Neural crest cell (in vitro differentiated cells): ENCODE measurements at regions not wholly inside any gene's neighbourhood (a gene's known extent, or its start where the extent isn't known, plus 50 kb on each side); places are given as distances from the start of the nearest gene placed in this dataset.

Experiments
- DNase-seq: peaks from one replicate; pipeline ENCODE4 v3.0.0; 2021; ENCODE audit warnings: low read depth, mixed read lengths, low spot score
- H3K27ac Mint-ChIP-seq: one replicate; pipeline ENCODE4 v1.8.0; 2021; ENCODE audit warnings: mild to moderate bottlenecking, mixed read lengths; ENCODE audit not compliant: unreplicated experiment
- H3K27me3 Mint-ChIP-seq: 2 replicates; pipeline ENCODE4 v1.8.0; 2021; ENCODE audit warnings: low read depth, mild to moderate bottlenecking, mixed read lengths
- H3K36me3 Mint-ChIP-seq: 2 replicates; pipeline ENCODE4 v1.8.0; 2021; ENCODE audit warnings: low read depth, mild to moderate bottlenecking, mixed read lengths
- H3K4me1 Mint-ChIP-seq: 2 replicates; pipeline ENCODE4 v1.8.0; 2021; ENCODE audit warnings: mixed read lengths
- H3K4me3 Mint-ChIP-seq: one replicate; pipeline ENCODE4 v1.8.0; 2021; ENCODE audit warnings: mild to moderate bottlenecking, mixed read lengths
- H3K9me3 Mint-ChIP-seq: 2 replicates; pipeline ENCODE4 v1.8.0; 2021; ENCODE audit warnings: mixed read lengths
- CTCF ChIP-seq: fragments of 200-600 bp; sonication (generic); conservative IDR thresholded peaks from 2 replicates; pipeline ENCODE4 v1.5.0; 2021; ENCODE audit warnings: antibody characterized with exemption, mild to moderate bottlenecking

DNA sequence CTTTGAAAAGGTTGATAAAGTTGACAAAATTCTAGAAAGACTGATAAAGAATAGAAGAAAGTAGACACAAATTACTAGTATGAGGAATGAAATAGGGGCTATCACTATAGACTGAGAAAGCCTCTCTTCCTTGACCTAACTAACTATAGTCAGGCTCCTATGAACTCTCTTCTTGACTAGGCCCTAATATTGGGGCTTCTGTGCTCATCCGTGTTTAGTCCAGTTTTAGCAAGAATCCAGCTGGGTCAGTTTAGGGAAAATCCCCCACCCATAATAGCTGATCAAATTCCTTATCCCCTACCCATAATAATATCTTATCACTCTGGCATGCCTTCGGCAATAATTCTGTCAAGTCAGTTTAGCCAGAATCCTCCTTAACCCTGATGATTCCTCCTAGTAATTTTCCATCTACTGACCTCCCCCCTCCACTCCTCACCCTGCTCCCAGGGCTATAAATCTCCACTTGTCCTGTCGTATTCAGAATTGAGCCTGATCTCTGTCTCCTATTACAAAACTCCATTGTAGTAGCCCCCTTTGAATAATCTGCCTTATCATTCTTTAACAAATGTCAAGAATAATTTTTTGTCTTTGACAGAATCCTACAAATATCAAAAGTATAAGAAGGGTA, 138.1 kb downstream of the TFAP2A start:
- Mint-ChIP-seq H3K9me3 (peaks cover 14% of the 10 kb centered on the region), H3K27me3 (no peaks in the 10 kb centered on the region)
- TF ChIP-seq CTCF = no peak

GRCh38 chr6:10276106-10276505, 138.8 kb downstream of the TFAP2A start:
- Mint-ChIP-seq H3K4me1 (peaks cover 64% of the 10 kb centered on the region), H3K36me3 (peaks cover 15% of the 10 kb centered on the region), H3K27ac (peak overlapping the region; percentile 36), H3K9me3 (peaks cover 14% of the 10 kb centered on the region), H3K27me3 (no peaks in the 10 kb centered on the region), H3K4me3 (no peak overlapping the region)
- no peak for TF ChIP-seq CTCF
- DNase-seq = no peak

More for the DNA sequence above, 138.1 kb downstream of the TFAP2A start:
- H3K4me1 Mint-ChIP-seq = peaks cover 57% of the 10 kb centered on the region
- no peak for DNase-seq
- H3K27ac Mint-ChIP-seq = peak overlapping the region; percentile 63
- peaks cover 17% of the 10 kb centered on the region for H3K36me3 Mint-ChIP-seq
- peak overlapping the region; percentile 6 for H3K4me3 Mint-ChIP-seq

GRCh38 chr6:10272591-10272990, 142.3 kb downstream of the TFAP2A start:
- Mint-ChIP-seq H3K4me3 (peak overlapping the region; percentile 7), H3K9me3 (peaks cover 8% of the 10 kb centered on the region), H3K27ac (peak overlapping the region; percentile 7), H3K4me1 (peaks cover 90% of the 10 kb centered on the region), H3K27me3 (no peaks in the 10 kb centered on the region), H3K36me3 (peaks cover 5% of the 10 kb centered on the region)
- TF ChIP-seq CTCF = no peak
- no peak for DNase-seq

GRCh38 chr6:10271982-10272381, 142.9 kb downstream of the TFAP2A start:
- Mint-ChIP-seq H3K9me3 (peaks cover 7% of the 10 kb centered on the region), H3K4me3 (no peak overlapping the region), H3K4me1 (peaks cover 88% of the 10 kb centered on the region), H3K27ac (no peak overlapping the region), H3K27me3 (no peaks in the 10 kb centered on the region), H3K36me3 (peaks cover 5% of the 10 kb centered on the region)
- DNase-seq = no peak
- no peak for TF ChIP-seq CTCF

GRCh38 chr6:10269814-10270472, 144.9 kb downstream of the TFAP2A start:
- Mint-ChIP-seq H3K27ac (no peak overlapping the region), H3K27me3 (no peaks in the 10 kb centered on the region), H3K4me3 (no peak overlapping the region), H3K4me1 (peaks cover 76% of the 10 kb centered on the region), H3K9me3 (peaks cover 5% of the 10 kb centered on the region), H3K36me3 (peaks cover 5% of the 10 kb centered on the region)
- no peak for DNase-seq
- TF ChIP-seq CTCF = no peak
